NCI-H1105 (cell line): ENCODE measurements at regions not wholly inside any gene's neighbourhood (a gene's known extent, or its start where the extent isn't known, plus 50 kb on each side); places are given as distances from the start of the nearest gene placed in this dataset.
A peak's percentile ranks its signal among the peaks of the same experiment; 100 is the strongest.
"Not testable (repeated sequence)": the region's sequence is repeated elsewhere in the genome, so short reads cannot be mapped to it uniquely, and the experiment has no call there.

Experiments used
- DNase-seq: peaks from one replicate; lab custom pipeline; 2025; lab: John Stamatoyannopoulos, UW

- no peak for DNase-seq
Measured at GRCh38 chr7:68180761-68181160, 1184.1 kb downstream of the TYW1 start.

- no peak for DNase-seq
Measured at GRCh38 chr7:68183176-68183575, 1186.5 kb downstream of the TYW1 start.

GRCh38 chr7:68185631-68186456 is 1189.2 kb downstream of the TYW1 start:
- DNase-seq = peak; percentile 83

- DNase-seq = no peak
Measured at GRCh38 chr7:68187532-68187931, 1190.9 kb downstream of the TYW1 start.

GRCh38 chr7:68192941-68193340 is 1196.3 kb downstream of the TYW1 start:
- no peak for DNase-seq

GRCh38 chr7:68195642-68196041 is 1199.0 kb downstream of the TYW1 start:
- not testable (repeated sequence) for DNase-seq

- no peak for DNase-seq
Measured at GRCh38 chr7:68200051-68200670, 1203.5 kb downstream of the TYW1 start.

GRCh38 chr7:68203251-68203650 is 1206.6 kb downstream of the TYW1 start:
- no peak for DNase-seq

- no peak for DNase-seq
Measured at GRCh38 chr7:68205826-68206225, 1209.2 kb downstream of the TYW1 start.

- DNase-seq = no peak
Measured at GRCh38 chr7:68206946-68207485, 1210.4 kb downstream of the TYW1 start.

GRCh38 chr7:68207676-68208075 is 1211.0 kb downstream of the TYW1 start:
- DNase-seq = no peak

- DNase-seq = no peak
Measured at GRCh38 chr7:68209486-68209885, 1212.9 kb downstream of the TYW1 start.

- no peak for DNase-seq
Measured at GRCh38 chr7:68213838-68214237, 1217.2 kb downstream of the TYW1 start.

GRCh38 chr7:68216051-68216450 is 1219.4 kb downstream of the TYW1 start:
- no peak for DNase-seq

GRCh38 chr7:68217426-68217825 is 1220.8 kb downstream of the TYW1 start:
- DNase-seq = no peak

GRCh38 chr7:68218461-68218860 is 1221.8 kb downstream of the TYW1 start:
- no peak for DNase-seq

GRCh38 chr7:68222311-68222710 is 1225.7 kb downstream of the TYW1 start:
- DNase-seq = no peak

GRCh38 chr7:68224041-68224741 is 1227.6 kb downstream of the TYW1 start:
- peak; percentile 95 for DNase-seq

GRCh38 chr7:68231011-68231410 is 1234.4 kb downstream of the TYW1 start:
- DNase-seq = not testable (repeated sequence)

- DNase-seq = no peak
Measured at GRCh38 chr7:68235937-68236336, 1239.3 kb downstream of the TYW1 start.

- DNase-seq = no peak
Measured at GRCh38 chr7:68238204-68238805, 1241.7 kb downstream of the TYW1 start.

- no peak for DNase-seq
Measured at GRCh38 chr7:68243128-68243527, 1246.5 kb downstream of the TYW1 start.
